Osteoblast (primary cell): ENCODE measurements at regions not wholly inside any gene's neighbourhood (a gene's known extent, or its start where the extent isn't known, plus 50 kb on each side); places are given as distances from the start of the nearest gene placed in this dataset.
A peak's percentile ranks its signal among the peaks of the same experiment; 100 is the strongest.

Source experiments
- DNase-seq: peaks from one replicate; pipeline ENCODE4 v3.0.0; 2011; ENCODE audit warnings: low spot score, mixed read lengths; ENCODE audit not compliant: insufficient read length; ENCODE audit errors: missing footprints
- H2AFZ ChIP-seq: 2 replicates; pipeline ENCODE4 v1.6.0; 2011; ENCODE audit warnings: mild to moderate bottlenecking, low read length
- H3K27ac ChIP-seq: 2 replicates; pipeline ENCODE4 v1.5.1; 2011; ENCODE audit warnings: mild to moderate bottlenecking, low read depth, low read length, moderate library complexity
- H3K27me3 ChIP-seq: 2 replicates; pipeline ENCODE4 v1.6.0; 2012; ENCODE audit warnings: mild to moderate bottlenecking, control low read depth, inconsistent platforms, low read length, moderate library complexity; ENCODE audit not compliant: insufficient read depth
- H3K36me3 ChIP-seq: 2 replicates; pipeline ENCODE4 v1.5.1; 2011; ENCODE audit warnings: mild to moderate bottlenecking, low read length, control low read depth, moderate library complexity; ENCODE audit not compliant: insufficient read depth
- H3K4me1 ChIP-seq: 2 replicates; pipeline ENCODE4 v1.5.1; 2011; ENCODE audit warnings: mild to moderate bottlenecking, low read length, control low read depth, moderate library complexity; ENCODE audit not compliant: insufficient read depth
- H3K4me2 ChIP-seq: 2 replicates; pipeline ENCODE4 v1.6.0; 2011; ENCODE audit warnings: mild to moderate bottlenecking, low read length; ENCODE audit not compliant: insufficient read depth
- H3K4me3 ChIP-seq: fragments of 200-600 bp; sonication (generic); 3 replicates; pipeline ENCODE4 v1.5.1; 2012; ENCODE audit warnings: mild to moderate bottlenecking, low read length, inconsistent platforms; ENCODE audit not compliant: insufficient read depth
- H3K79me2 ChIP-seq: 2 replicates; pipeline ENCODE4 v1.6.0; 2012; ENCODE audit warnings: mild to moderate bottlenecking, low read length, control low read depth, inconsistent platforms; ENCODE audit not compliant: insufficient read depth
- H3K9me3 ChIP-seq: 2 replicates; pipeline ENCODE4 v1.5.1; 2011; ENCODE audit warnings: low read depth, low read length, control low read depth
- H4K20me1 ChIP-seq: 2 replicates; pipeline ENCODE4 v1.6.0; 2012; ENCODE audit warnings: mild to moderate bottlenecking, low read length, control low read depth; ENCODE audit not compliant: insufficient read depth
- CTCF ChIP-seq: IDR thresholded peaks from 2 replicates; pipeline ENCODE4 v1.5.1; 2011; ENCODE audit warnings: mild to moderate bottlenecking, low read depth, low read length, moderate library complexity; ENCODE audit errors: extremely low read depth

- Histone ChIP-seq H3K4me1 (peaks cover 9% of the 10 kb centered on the region), H3K27ac (no peak overlapping the region), H3K36me3 (no peaks in the 10 kb centered on the region), H3K4me2 (no peak overlapping the region), H4K20me1 (no peaks in the 10 kb centered on the region), H3K4me3 (no peak overlapping the region), H3K79me2 (no peaks in the 10 kb centered on the region), H3K9me3 (no peaks in the 10 kb centered on the region), H2AFZ (no peak overlapping the region), H3K27me3 (no peaks in the 10 kb centered on the region)
- no peak for TF ChIP-seq CTCF
- DNase-seq = no peak
Measured at GRCh38 chr9:73042155-73042554, 89.3 kb upstream of the ALDH1A1 start.

GRCh38 chr9:73039271-73040263 lies 86.7 kb upstream of the ALDH1A1 start:
- H3K36me3 ChIP-seq = no peaks in the 10 kb centered on the region
- no peaks in the 10 kb centered on the region for H3K79me2 ChIP-seq
- peaks cover 9% of the 10 kb centered on the region for H3K4me1 ChIP-seq
- H3K9me3 ChIP-seq = no peaks in the 10 kb centered on the region
- H3K4me3 ChIP-seq = no peak overlapping the region
- H3K4me2 ChIP-seq = no peak overlapping the region
- no peak overlapping the region for H2AFZ ChIP-seq
- no peaks in the 10 kb centered on the region for H4K20me1 ChIP-seq
- peaks cover 8% of the 10 kb centered on the region for H3K27me3 ChIP-seq
- no peak for TF ChIP-seq CTCF
- no peak for DNase-seq
- no peak overlapping the region for H3K27ac ChIP-seq

GRCh38 chr9:73038613-73039012 lies 85.8 kb upstream of the ALDH1A1 start:
- Histone ChIP-seq H4K20me1 (no peaks in the 10 kb centered on the region), H3K36me3 (no peaks in the 10 kb centered on the region), H3K27ac (no peak overlapping the region), H2AFZ (no peak overlapping the region), H3K27me3 (peaks cover 8% of the 10 kb centered on the region), H3K9me3 (no peaks in the 10 kb centered on the region), H3K79me2 (no peaks in the 10 kb centered on the region), H3K4me1 (peaks cover 9% of the 10 kb centered on the region), H3K4me3 (no peak overlapping the region), H3K4me2 (peak overlapping the region; percentile 23)
- no peak for DNase-seq
- no peak for TF ChIP-seq CTCF

- Histone ChIP-seq H3K4me2 (peak overlapping the region; percentile 23), H3K27me3 (peaks cover 8% of the 10 kb centered on the region), H3K27ac (no peak overlapping the region), H3K4me1 (peaks cover 9% of the 10 kb centered on the region), H3K36me3 (no peaks in the 10 kb centered on the region), H3K79me2 (no peaks in the 10 kb centered on the region), H4K20me1 (no peaks in the 10 kb centered on the region), H2AFZ (no peak overlapping the region), H3K9me3 (no peaks in the 10 kb centered on the region), H3K4me3 (no peak overlapping the region)
- no peak for TF ChIP-seq CTCF
- DNase-seq = no peak
Measured at GRCh38 chr9:73038089-73038509, 85.2 kb upstream of the ALDH1A1 start.
